OCI-LY7 (cell line): ENCODE measurements at regions not wholly inside any gene's neighbourhood (a gene's known extent, or its start where the extent isn't known, plus 50 kb on each side); places are given as distances from the start of the nearest gene placed in this dataset.

Experiments
- BruUV-seq: library from RNA; stranded (reverse); fragments of 400-500 nt; replicated peaks from 2 replicates; lab custom pipeline; 2021; lab: Mats Ljungman, UMichigan
- CTCF ChIA-PET: fragments of 300-600 bp; sonication (Branson Sonifier 250); formaldehyde crosslinking; loops from one replicate; lab custom pipeline; 2022; ENCODE audit warnings: antibody characterized with exemption; ENCODE audit not compliant: unreplicated experiment; lab: Charles Lee
- POLR2A ChIA-PET: fragments of 300-600 bp; sonication (Branson Sonifier 250); formaldehyde crosslinking; loops from one replicate; lab custom pipeline; 2022; ENCODE audit warnings: antibody characterized with exemption; lab: Charles Lee
- DNase-seq: peaks from one replicate; pipeline ENCODE4 v3.0.0-alpha.2; 2015; ENCODE audit warnings: low spot score
- H2AFZ ChIP-seq: fragments of 200-600 bp; sonication (generic), shearing (Covaris generic); 2 replicates; pipeline ENCODE4 v1.6.1; 2014; ENCODE audit warnings: mild to moderate bottlenecking, antibody characterized with exemption, low read length, moderate library complexity
- H3K27ac ChIP-seq: fragments of 200-600 bp; sonication (generic); 2 replicates; pipeline ENCODE4 v1.5.1; 2014; ENCODE audit warnings: mixed run types, low read depth, mild to moderate bottlenecking, moderate library complexity, low read length, inconsistent platforms; ENCODE audit not compliant: poor library complexity, severe bottlenecking
- H3K36me3 ChIP-seq: fragments of 200-600 bp; sonication (generic); 2 replicates; pipeline ENCODE4 v1.6.1; 2014; ENCODE audit warnings: mild to moderate bottlenecking, antibody characterized with exemption, low read length, moderate library complexity, mixed read lengths; ENCODE audit not compliant: insufficient read depth
- H3K4me1 ChIP-seq: fragments of 200-600 bp; sonication (generic); 2 replicates; pipeline ENCODE4 v1.5.1; 2014; ENCODE audit warnings: mild to moderate bottlenecking, low read length; ENCODE audit not compliant: insufficient read depth, poor library complexity, severe bottlenecking
- H3K4me2 ChIP-seq: fragments of 200-600 bp; sonication (generic); 2 replicates; pipeline ENCODE4 v1.6.1; 2014; ENCODE audit warnings: mild to moderate bottlenecking, low read length
- H3K4me3 ChIP-seq: fragments of 200-600 bp; sonication (generic); 2 replicates; pipeline ENCODE4 v1.5.1; 2014; ENCODE audit warnings: mild to moderate bottlenecking, low read depth, low read length; ENCODE audit not compliant: poor library complexity, severe bottlenecking
- H3K79me2 ChIP-seq: fragments of 200-600 bp; sonication (generic); 2 replicates; pipeline ENCODE4 v1.6.1; 2016; ENCODE audit warnings: low read depth, mild to moderate bottlenecking, low read length, moderate library complexity, mixed read lengths; ENCODE audit not compliant: insufficient read depth
- H3K9me2 ChIP-seq: fragments of 200-600 bp; sonication (generic); 2 replicates; pipeline ENCODE4 v1.6.1; 2016; ENCODE audit warnings: mild to moderate bottlenecking, low read length, mixed read lengths; ENCODE audit not compliant: insufficient read depth
- H3K9me3 ChIP-seq: fragments of 200-600 bp; sonication (generic); 2 replicates; pipeline ENCODE4 v1.6.1; 2014; ENCODE audit warnings: mild to moderate bottlenecking, mixed run types, low read length, mixed read lengths
- H4K20me1 ChIP-seq: fragments of 200-600 bp; sonication (generic); 2 replicates; pipeline ENCODE4 v1.6.1; 2014; ENCODE audit warnings: mild to moderate bottlenecking, antibody characterized with exemption, low read length, moderate library complexity, mixed read lengths; ENCODE audit not compliant: insufficient read depth
- CTCF ChIP-seq: fragments of 200-600 bp; sonication (generic); conservative IDR thresholded peaks from 2 replicates; pipeline ENCODE4 v1.5.1; 2014; ENCODE audit warnings: mild to moderate bottlenecking, antibody characterized with exemption, low read length, moderate library complexity, mixed read lengths
- EZH2phosphoT487 ChIP-seq: fragments of 200-600 bp; sonication (generic); IDR thresholded peaks from 2 replicates; pipeline ENCODE4 v1.6.1; 2018; ENCODE audit warnings: low read depth, borderline replicate concordance, mild to moderate bottlenecking, mixed run types, antibody characterized with exemption, low read length, moderate library complexity, mixed read lengths
- intact Hi-C: fragments of 100-400 bp; cut with micrococcal nuclease; formaldehyde crosslinking; loops from one replicate; pipeline ENCODE4 v1.10.0; 2022; ENCODE audit not compliant: unreplicated experiment

GRCh38 chr4:14043203-14043602 lies 415.7 kb upstream of the BOD1L1 start:
- ChIA-PET CTCF (no interaction called here), POLR2A (interaction anchor here (0.6 kb wide), 1 partner anchor 22 kb away, joined by 3 read pairs; no protein-coding TSS in a partner anchor)
- no peak overlapping the region for H3K4me2 ChIP-seq
- no peaks in the 10 kb centered on the region for H3K9me2 ChIP-seq
- no peak overlapping the region for H3K27ac ChIP-seq
- no peak for DNase-seq
- H3K4me3 ChIP-seq = no peak overlapping the region
- H4K20me1 ChIP-seq = no peaks in the 10 kb centered on the region
- no peaks in the 10 kb centered on the region for H3K36me3 ChIP-seq
- H3K9me3 ChIP-seq = no peaks in the 10 kb centered on the region
- H2AFZ ChIP-seq = no peak overlapping the region
- H3K4me1 ChIP-seq = no peaks in the 10 kb centered on the region
- BruUV-seq = no TSS peak
- intact Hi-C loops = no loop called here
- TF ChIP-seq CTCF (no peak), EZH2phosphoT487 (no peak)
- no peaks in the 10 kb centered on the region for H3K79me2 ChIP-seq

- Histone ChIP-seq H3K79me2 (no peaks in the 10 kb centered on the region), H3K4me2 (no peak overlapping the region), H3K36me3 (no peaks in the 10 kb centered on the region), H3K4me1 (no peaks in the 10 kb centered on the region), H4K20me1 (no peaks in the 10 kb centered on the region), H2AFZ (no peak overlapping the region), H3K9me3 (no peaks in the 10 kb centered on the region), H3K27ac (no peak overlapping the region), H3K9me2 (no peaks in the 10 kb centered on the region), H3K4me3 (no peak overlapping the region)
- intact Hi-C loops = no loop called here
- TF ChIP-seq EZH2phosphoT487 (no peak), CTCF (no peak)
- ChIA-PET POLR2A (no interaction called here), CTCF (no interaction called here)
- DNase-seq = no peak
- BruUV-seq = no TSS peak
These were observed 419.1 kb upstream of the BOD1L1 start for GRCh38 chr4:14046642-14047041.

- Histone ChIP-seq H3K9me2 (no peaks in the 10 kb centered on the region), H3K4me3 (no peak overlapping the region), H4K20me1 (no peaks in the 10 kb centered on the region), H3K4me1 (no peaks in the 10 kb centered on the region), H3K79me2 (no peaks in the 10 kb centered on the region), H3K4me2 (no peak overlapping the region), H3K36me3 (no peaks in the 10 kb centered on the region), H2AFZ (no peak overlapping the region), H3K27ac (no peak overlapping the region), H3K9me3 (no peaks in the 10 kb centered on the region)
- intact Hi-C loops = no loop called here
- no peak for TF ChIP-seq CTCF
- TF ChIP-seq EZH2phosphoT487 = no peak
- ChIA-PET CTCF (no interaction called here), POLR2A (no interaction called here)
- DNase-seq = no peak
- BruUV-seq = no TSS peak
These were observed 420.3 kb upstream of the BOD1L1 start for GRCh38 chr4:14047840-14048239.
